GM12878 (cell line): ENCODE measurements at regions not wholly inside any gene's neighbourhood (a gene's known extent, or its start where the extent isn't known, plus 50 kb on each side); places are given as distances from the start of the nearest gene placed in this dataset.

Experiments
- ATAC-seq: fragments of 200-7000 bp; cut with Tn5 transposase; 3 replicates; pipeline ENCODE4 v1.9.1; 2020; ENCODE audit warnings: mild to moderate bottlenecking, moderate library complexity
- BruUV-seq: library from RNA; stranded (reverse); fragments of 400-500 nt; replicated peaks from 2 replicates; lab custom pipeline; 2021; lab: Mats Ljungman, UMichigan
- CTCF ChIA-PET: fragments of 300-600 bp; sonication (Branson Sonifier 250); formaldehyde crosslinking; extraction: SDS; loops from one replicate; lab custom pipeline; 2021; ENCODE audit warnings: inconsistent platforms; lab: Yijun Ruan, JAX
- POLR2A ChIA-PET: fragments of 350-600 bp; formaldehyde crosslinking; extraction: SDS; loops from one replicate; lab custom pipeline; 2021; ENCODE audit warnings: inconsistent platforms; lab: Charles Lee
- RAD21 ChIA-PET: fragments of 300-600 bp; sonication (Branson Sonifier 250); formaldehyde crosslinking; loops from one replicate; lab custom pipeline; 2023; ENCODE audit warnings: antibody characterized with exemption; ENCODE audit not compliant: unreplicated experiment; lab: Charles Lee
- SMC1A ChIA-PET: fragments of 300-600 bp; sonication (Branson Sonifier 250); formaldehyde crosslinking; loops from one replicate; lab custom pipeline; 2023; ENCODE audit not compliant: unreplicated experiment, uncharacterized antibody; lab: Charles Lee
- DNase-seq: peaks from one replicate; pipeline ENCODE4 v3.0.0-alpha.2; 2011; ENCODE audit warnings: low read depth, low spot score
- FAIRE-seq: peaks from 3 replicates; lab custom pipeline; 2011; peaks lifted over from hg19 to GRCh38; lab: Jason Lieb, UNC
- H2AFZ ChIP-seq: 2 replicates; pipeline ENCODE4 v1.6.0; 2011; ENCODE audit warnings: low read depth, low read length, control low read depth; ENCODE audit not compliant: control insufficient read depth
- H3K27ac ChIP-seq: 2 replicates; pipeline ENCODE4 v1.5.1; 2011; ENCODE audit warnings: control low read depth; ENCODE audit not compliant: control insufficient read depth, insufficient read depth
- H3K27me3 ChIP-seq, 2 experiments: replicated peaks in 1 of 2; 2 replicates each; pipeline versions ENCODE4 v1.6.0 to v1.6.1; 2011; ENCODE audit warnings: low read length in 1 of 2; ENCODE audit not compliant: control insufficient read depth in 2 of 2, insufficient read depth in 2 of 2
- H3K36me3 ChIP-seq, 2 experiments: 2 replicates each; pipeline ENCODE4 v1.5.1; 2011; ENCODE audit warnings: low read length in 1 of 2; ENCODE audit not compliant: control insufficient read depth in 2 of 2, insufficient read depth in 2 of 2
- H3K4me1 ChIP-seq: 2 replicates; pipeline ENCODE4 v1.6.1; 2011; ENCODE audit warnings: mild to moderate bottlenecking, low read length, moderate library complexity, mixed read lengths; ENCODE audit not compliant: control insufficient read depth, insufficient read depth
- H3K4me2 ChIP-seq: 2 replicates; pipeline ENCODE4 v1.6.0; 2011; ENCODE audit warnings: control low read depth; ENCODE audit not compliant: control insufficient read depth, insufficient read depth
- H3K4me3 ChIP-seq: fragments of 200-600 bp; sonication (generic); 2 replicates; pipeline ENCODE4 v1.5.1; 2016
- H3K79me2 ChIP-seq: 2 replicates; pipeline ENCODE4 v1.6.0; 2011; ENCODE audit warnings: low read length; ENCODE audit not compliant: control insufficient read depth, insufficient read depth
- H3K9ac ChIP-seq: 2 replicates; pipeline ENCODE4 v1.8.0; 2011; ENCODE audit warnings: low read length, control low read depth, mixed read lengths; ENCODE audit not compliant: control insufficient read depth, insufficient read depth
- H3K9me3 ChIP-seq: replicated peaks from 3 replicates; pipeline ENCODE4 v1.5.1; 2011; ENCODE audit warnings: mild to moderate bottlenecking, low read length; ENCODE audit not compliant: control insufficient read depth, insufficient read depth
- H4K20me1 ChIP-seq: 2 replicates; pipeline ENCODE4 v1.6.0; 2011; ENCODE audit not compliant: control insufficient read depth, insufficient read depth
- ASH2L ChIP-seq: fragments of 300-600, 200-600 bp; sonication (generic); IDR thresholded peaks from 2 replicates; pipeline ENCODE4 v1.6.1; 2017; ENCODE audit warnings: low read depth, mild to moderate bottlenecking, borderline replicate concordance
- E2F4 ChIP-seq: IDR thresholded peaks from 2 replicates; pipeline ENCODE4 v1.6.1; 2012; ENCODE audit warnings: low read depth, low read length, improper control_type of control experiment
- ETV6 ChIP-seq, 2 experiments: fragments of 450-650 bp in 1 of 2; IDR thresholded peaks in 1 of 2; conservative IDR thresholded peaks in 1 of 2; 2 replicates each; pipeline ENCODE4 v1.6.1; 2014; ENCODE audit warnings: antibody characterized with exemption in 1 of 2, borderline replicate concordance in 1 of 2, low read depth in 1 of 2, mild to moderate bottlenecking in 1 of 2, moderate library complexity in 1 of 2
- GABPA ChIP-seq: IDR thresholded peaks from 2 replicates; pipeline ENCODE4 v1.6.1; 2014; ENCODE audit warnings: antibody characterized with exemption, low read depth, mild to moderate bottlenecking, inconsistent platforms
- MYC ChIP-seq: IDR thresholded peaks from 2 replicates; pipeline ENCODE4 v1.6.1; 2011; ENCODE audit warnings: mild to moderate bottlenecking, low read length, moderate library complexity, inconsistent platforms; ENCODE audit not compliant: insufficient read depth, insufficient replicate concordance, insufficient read length, severe bottlenecking
- POLR2AphosphoS5 ChIP-seq: IDR thresholded peaks from 2 replicates; pipeline ENCODE4 v1.6.1; 2011; ENCODE audit warnings: mild to moderate bottlenecking, low read length, inconsistent platforms
- ZNF687 ChIP-seq: fragments of 450-650 bp; IDR thresholded peaks from 2 replicates; pipeline ENCODE4 v1.6.1; 2017; ENCODE audit warnings: mild to moderate bottlenecking, moderate library complexity
- WGBS: methylation state at CpG from one replicate; pipeline ENCODE4 v1.1.6; 2016; ENCODE audit warnings: low lambda C conversion rate; ENCODE audit not compliant: insufficient replicate concordance, insufficient coverage; ENCODE audit errors: missing lambda C conversion rate; 5-methylcytosine and 5-hydroxymethylcytosine counted together
- in situ Hi-C: fragments of 300-500 bp; cut with MboI; formaldehyde crosslinking; loops from 9 replicates; pipeline ENCODE4 v1.14.3; 2018; ENCODE audit warnings: mixed read lengths
- intact Hi-C: fragments of 100-400 bp; cut with micrococcal nuclease; formaldehyde crosslinking; loops from one replicate; pipeline ENCODE4 v1.14.2; 2022; ENCODE audit not compliant: unreplicated experiment

DNA sequence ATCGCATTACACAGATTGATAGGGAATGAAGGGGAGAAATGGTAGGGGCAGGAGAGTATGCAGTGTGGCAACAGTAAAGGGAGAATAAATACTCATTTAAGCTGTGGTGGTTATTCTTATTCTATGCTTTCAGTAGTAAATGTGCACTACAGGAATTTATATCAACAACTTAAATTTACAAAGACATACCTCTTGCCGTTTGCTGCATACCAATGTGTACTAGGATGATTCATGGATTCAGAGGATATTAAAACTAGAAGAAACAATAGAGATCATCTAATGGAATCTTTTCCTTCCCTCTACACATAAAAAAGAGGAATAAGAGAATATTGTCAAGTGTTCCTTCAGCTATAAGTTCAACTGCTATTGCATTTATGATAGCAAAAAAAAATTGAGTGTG lies 103.3 kb upstream of the RASA1 start (continued):
- TF ChIP-seq ETV6 (conservative IDR thresholded peaks at IDR 0.05 in 1 of 2, IDR thresholded peaks at IDR 0.05 in 1 of 2; ENCODE audit: borderline replicate concordance in 1 of 2, low read depth in 1 of 2) (no peak), E2F4 (no peak), ZNF687 (no peak), POLR2AphosphoS5 (no peak), ASH2L (no peak)
- TF ChIP-seq, all 136 proteins: peak for 0

DNA sequence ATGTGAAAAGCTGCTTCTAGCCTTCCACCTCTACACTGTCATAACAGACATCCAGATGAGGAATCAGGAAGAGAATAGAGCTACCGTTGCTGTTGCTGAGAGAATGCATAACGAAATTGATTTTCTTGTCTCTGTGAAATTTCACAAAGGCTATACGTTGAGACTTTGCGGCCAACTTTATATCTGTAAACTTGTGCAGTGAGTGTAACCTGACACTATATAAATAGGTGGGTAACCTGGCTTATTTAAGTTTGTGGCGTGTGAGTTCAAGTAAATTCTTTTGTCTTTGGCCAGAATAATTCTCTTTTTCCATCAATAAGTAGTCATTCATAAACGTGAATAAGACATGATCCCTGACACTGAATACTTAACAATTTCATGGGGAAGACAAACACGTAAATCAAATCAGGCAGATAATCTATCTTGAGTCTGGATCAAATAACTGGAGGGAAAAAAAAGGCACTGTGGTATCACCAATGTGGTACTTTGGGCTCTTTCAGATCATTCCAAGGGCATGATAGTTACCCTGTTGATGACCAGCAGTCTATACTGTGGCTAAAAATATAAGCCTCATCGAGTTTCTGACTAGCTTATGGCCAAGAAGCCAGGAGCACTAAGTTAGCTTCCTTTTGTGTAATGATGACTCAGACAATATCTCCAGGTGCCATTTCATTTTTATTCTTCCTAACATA lies 98.2 kb upstream of the RASA1 start:
- POLR2A ChIA-PET = no interaction called here
- no peak overlapping the region for H3K4me3 ChIP-seq
- CTCF ChIA-PET = no interaction called here
- H3K9me3 ChIP-seq = no peaks in the 10 kb centered on the region
- H3K79me2 ChIP-seq = no peaks in the 10 kb centered on the region
- RAD21 ChIA-PET = no interaction called here
- WGBS = 82% methylated on average over 8 of the region's 8 CpGs
- H2AFZ ChIP-seq = no peak overlapping the region
- DNase-seq (no peak), ATAC-seq (no peak), FAIRE-seq (peak; percentile 49)
- no peaks in the 10 kb centered on the region for H3K4me1 ChIP-seq
- no peaks in the 10 kb centered on the region for H4K20me1 ChIP-seq
- no peak overlapping the region for H3K9ac ChIP-seq
- BruUV-seq = no TSS peak
- in situ Hi-C loops (no loop called here), intact Hi-C loops (no loop called here)
- no peaks in the 10 kb centered on the region for H3K27me3 ChIP-seq
- no peak overlapping the region for H3K4me2 ChIP-seq
- no peak overlapping the region for H3K27ac ChIP-seq
- no peak for TF ChIP-seq GABPA
- TF ChIP-seq MYC = no peak
- H3K36me3 ChIP-seq = no peaks in the 10 kb centered on the region
- SMC1A ChIA-PET = interaction anchor here (0.6 to 1.4 kb wide), 6 partner anchors 10 to 99 kb away, joined by 3 to 5 read pairs (median 4); no protein-coding TSS in a partner anchor
